Fibroblast of skin of left biceps (primary cell): ENCODE measurements at regions not wholly inside any gene's neighbourhood (a gene's known extent, or its start where the extent isn't known, plus 50 kb on each side); places are given as distances from the start of the nearest gene placed in this dataset.

Experiments
- DNase-seq, 2 experiments: peaks; one replicate each; pipeline ENCODE4 v3.0.0-alpha.2; 2013; ENCODE audit warnings: low read depth in 2 of 2

DNA sequence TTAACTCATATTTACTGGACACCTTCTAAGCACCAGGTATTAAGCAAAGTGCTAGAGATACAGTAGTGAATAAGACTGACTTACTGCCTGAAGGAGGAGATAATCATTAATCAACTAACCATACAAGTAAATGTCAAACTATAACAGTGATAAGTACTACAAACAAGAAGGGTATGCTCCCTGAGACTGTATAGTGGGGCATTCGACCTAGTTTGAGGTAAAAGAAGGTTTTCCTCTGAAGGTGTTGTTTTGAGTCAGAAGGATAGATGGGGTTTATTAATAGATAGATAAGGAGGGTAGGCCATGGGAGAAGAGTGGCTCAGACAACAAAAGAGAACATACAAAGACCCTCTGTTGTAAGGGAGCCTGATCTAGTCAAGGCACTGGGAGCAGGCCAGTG, 105.4 kb downstream of the DDIT4L start:
- DNase-seq = no peak

DNA sequence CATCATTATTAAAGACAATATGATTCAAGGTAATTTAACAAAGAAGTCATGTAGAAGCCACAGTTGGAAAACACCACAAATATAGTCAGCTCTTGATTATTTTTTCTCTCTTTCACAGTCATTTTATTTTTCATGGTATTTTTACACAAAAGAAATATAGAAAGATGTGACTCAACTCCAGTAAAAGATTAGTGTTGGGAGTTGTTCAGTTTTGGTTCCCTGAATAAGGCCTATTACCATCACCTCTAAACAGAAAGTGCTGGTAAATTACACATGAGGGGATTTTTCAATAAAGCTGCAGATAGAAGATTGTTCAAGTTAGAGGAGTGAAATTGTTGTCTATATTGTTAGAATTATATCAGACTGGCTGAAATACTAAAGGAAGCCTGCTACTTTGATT, 107.0 kb downstream of the DDIT4L start:
- DNase-seq = no peak

DNA sequence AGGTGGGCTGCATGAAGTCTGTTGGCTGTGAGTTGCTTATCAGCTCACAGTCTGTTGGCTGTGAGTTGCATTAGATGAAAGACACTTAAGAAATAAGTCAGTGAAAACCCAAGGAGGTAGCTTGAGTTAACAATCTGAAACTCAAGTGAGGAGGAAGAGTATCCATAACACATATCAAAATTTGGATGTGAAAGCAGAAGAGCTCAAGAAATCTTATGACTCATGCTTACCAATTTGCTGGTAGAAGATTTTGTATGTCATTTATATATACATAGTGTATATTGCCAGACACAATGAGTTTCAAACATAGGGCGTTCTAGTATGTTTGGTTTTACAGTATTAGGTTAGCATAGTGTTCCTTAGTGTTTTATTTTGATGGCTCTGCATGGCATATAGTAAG, 107.4 kb downstream of the DDIT4L start:
- no peak for DNase-seq

- no peak for DNase-seq
These were observed 108.8 kb downstream of the DDIT4L start for GRCh38 chr4:100081491-100081890.

DNA sequence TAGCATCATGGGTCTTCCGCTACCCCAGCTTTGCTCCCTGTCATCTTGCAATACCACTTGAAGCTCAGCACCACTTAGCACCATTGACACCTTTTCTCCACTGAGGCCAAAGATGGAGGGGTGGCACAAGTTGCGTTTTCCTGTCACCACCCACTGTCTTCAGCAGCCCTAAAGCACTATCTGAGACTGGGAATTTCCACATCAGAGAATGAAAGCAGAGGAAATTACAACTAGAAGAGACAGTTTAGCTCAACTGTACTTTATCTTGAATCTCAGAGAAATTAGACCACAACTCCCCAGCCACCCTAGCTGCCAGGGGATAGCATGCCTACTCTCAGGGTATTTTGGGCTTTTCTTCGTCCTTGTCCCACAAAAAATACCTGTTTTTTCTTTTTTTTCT, 111.0 kb downstream of the DDIT4L start:
- no peak for DNase-seq

DNA sequence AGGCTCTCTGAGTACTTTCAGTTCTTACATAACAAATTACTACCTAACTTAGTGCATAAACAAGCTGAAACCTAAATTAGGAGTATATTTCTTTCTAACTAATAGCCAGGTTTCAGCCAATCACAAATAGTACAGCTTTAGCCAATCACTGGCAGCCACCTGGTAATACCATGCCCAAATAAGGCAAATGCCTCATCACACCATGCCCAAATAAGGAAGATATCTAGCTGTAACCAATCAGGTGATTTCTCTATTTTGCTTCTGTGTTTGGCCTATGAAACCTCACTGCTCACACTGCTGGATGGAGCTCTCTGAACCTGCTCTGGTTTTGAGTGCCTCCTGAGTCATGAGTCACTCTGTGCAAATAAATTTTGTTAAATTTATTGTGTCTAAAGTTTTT, 113.5 kb downstream of the DDIT4L start:
- DNase-seq = no peak

- DNase-seq = no peak
These were observed 114.6 kb downstream of the DDIT4L start for GRCh38 chr4:100075486-100076270.

DNA sequence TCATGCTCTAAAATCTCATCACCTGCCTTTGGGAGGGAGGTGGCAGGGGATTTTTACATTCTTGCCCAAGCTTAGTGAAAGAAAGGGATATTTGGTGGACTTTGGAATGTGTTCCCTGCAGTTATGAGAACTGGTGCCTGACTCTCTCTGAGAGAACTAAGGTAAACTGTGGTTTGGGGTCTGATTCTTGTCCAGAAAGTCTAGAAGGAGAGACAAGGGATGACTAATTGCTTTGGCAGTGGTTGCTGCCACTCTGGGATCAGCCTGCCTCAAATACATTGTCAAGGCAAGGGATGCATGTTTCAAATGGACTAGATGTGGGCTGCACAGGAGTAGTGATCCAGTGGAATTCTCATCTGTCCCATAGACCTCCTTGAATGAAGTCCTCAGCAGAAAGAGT, 115.2 kb downstream of the DDIT4L start:
- DNase-seq = no peak

DNA sequence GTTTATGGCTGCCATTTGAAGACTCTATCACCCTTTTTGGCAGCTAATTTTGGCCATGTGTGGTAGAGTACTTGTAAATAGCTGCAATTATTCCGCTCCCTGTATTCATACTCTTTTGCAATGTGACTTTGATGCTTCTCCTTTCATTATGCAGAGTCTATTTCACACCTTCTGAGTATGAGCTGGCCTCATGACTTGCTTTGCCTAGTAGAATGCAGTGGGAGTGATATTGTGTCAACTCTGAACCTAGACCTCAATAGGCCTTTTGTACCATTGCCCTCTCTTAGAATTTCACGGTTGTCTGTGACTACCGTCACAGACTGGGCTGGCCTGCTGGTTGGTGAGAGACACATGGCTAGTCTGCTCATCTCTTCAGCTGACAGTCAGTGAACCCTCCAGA, 118.8 kb downstream of the DDIT4L start:
- DNase-seq = no peak

- no peak for DNase-seq
These were observed 119.4 kb downstream of the DDIT4L start for GRCh38 chr4:100070868-100071267.

DNA sequence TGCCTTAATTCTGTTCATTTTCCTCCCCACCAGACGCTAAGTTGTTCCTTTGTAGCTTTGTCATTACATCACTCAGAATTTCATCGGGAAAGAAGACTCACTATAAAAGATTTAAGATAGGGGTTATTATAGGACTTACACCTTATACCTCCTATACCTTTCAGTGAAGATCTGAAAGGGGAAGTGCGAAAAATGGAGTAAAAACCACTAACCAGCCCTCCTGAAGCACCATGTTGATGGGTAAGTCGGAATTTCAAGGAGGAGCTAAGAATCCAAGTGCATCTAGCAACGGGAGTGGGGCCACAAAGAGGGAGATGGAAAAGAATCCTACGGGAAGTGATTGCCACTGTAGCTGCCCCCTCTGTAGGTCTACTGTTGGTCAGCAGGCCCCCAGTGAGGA, 119.1 kb upstream of the H2AZ1 start:
- no peak for DNase-seq

DNA sequence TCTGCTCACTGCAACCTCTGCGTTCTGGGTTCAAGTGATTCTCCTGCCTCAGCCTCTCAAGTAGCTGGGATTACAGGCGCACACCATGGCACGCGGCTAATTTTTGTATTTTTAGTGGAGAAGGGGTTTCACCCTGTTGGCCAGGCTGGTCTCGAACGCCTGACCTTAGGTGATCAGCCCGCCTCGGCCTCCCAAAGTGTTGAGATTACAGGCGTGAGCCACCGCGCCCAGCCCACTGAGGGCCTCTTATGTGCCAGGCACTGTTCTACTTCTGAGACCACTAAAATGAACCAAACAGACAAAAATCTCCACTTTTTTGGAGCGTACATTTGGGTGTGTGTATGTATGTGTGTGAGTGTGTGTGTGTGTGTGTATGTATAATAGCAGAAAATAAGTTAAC, 117.2 kb upstream of the H2AZ1 start:
- DNase-seq = no peak

- DNase-seq = no peak
These were observed 113.3 kb upstream of the H2AZ1 start for GRCh38 chr4:100063355-100063754.

GRCh38 chr4:100062921-100063320, 112.8 kb upstream of the H2AZ1 start:
- no peak for DNase-seq

GRCh38 chr4:100061835-100062234, 111.8 kb upstream of the H2AZ1 start:
- DNase-seq = no peak

GRCh38 chr4:100060765-100061416, 110.8 kb upstream of the H2AZ1 start:
- no peak for DNase-seq

DNA sequence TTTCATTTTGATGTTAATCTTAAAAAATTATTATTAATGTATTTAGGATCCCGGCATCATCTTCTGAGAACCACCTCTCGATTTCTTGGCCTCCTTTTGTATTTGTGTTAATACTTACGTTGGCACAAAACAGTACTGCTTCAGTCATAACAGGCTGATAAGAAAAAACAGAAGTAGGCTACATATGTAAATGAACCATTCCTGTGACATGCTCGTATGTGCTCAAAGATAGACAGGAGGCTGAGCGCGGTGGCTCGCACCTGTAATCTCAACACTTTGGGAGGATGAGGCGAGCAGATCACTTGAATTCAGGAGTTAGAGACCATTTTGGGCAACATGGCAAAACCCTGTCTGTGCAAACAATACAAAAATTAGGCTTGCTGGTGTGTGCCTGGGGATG, 109.4 kb upstream of the H2AZ1 start:
- DNase-seq = no peak

- no peak for DNase-seq
These were observed 106.6 kb upstream of the H2AZ1 start for GRCh38 chr4:100056701-100057100.

- no peak for DNase-seq
These were observed 104.0 kb upstream of the H2AZ1 start for GRCh38 chr4:100054071-100054470.

GRCh38 chr4:100049872-100050271, 99.8 kb upstream of the H2AZ1 start:
- no peak for DNase-seq

DNA sequence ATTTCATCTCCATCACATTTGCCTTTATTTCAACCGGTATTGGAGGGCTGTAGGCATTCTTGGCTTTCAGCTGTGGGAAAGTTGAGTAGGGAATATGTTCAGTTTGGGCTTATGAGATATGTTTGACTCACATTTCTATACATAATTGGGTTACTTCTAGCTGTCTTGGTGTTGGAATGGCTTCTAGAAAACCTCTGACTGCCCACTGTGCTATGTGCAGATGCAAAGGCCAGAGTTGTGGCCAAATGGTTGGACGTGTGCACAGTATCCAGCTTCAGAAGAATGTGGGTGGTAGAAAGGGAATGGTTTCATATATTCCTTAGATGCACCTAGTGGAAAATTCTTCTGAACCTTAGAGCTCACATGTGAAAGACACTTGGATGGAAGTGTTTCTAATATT, 92.6 kb upstream of the H2AZ1 start:
- DNase-seq = no peak

- no peak for DNase-seq
These were observed 92.2 kb upstream of the H2AZ1 start for GRCh38 chr4:100042235-100042634.

DNA sequence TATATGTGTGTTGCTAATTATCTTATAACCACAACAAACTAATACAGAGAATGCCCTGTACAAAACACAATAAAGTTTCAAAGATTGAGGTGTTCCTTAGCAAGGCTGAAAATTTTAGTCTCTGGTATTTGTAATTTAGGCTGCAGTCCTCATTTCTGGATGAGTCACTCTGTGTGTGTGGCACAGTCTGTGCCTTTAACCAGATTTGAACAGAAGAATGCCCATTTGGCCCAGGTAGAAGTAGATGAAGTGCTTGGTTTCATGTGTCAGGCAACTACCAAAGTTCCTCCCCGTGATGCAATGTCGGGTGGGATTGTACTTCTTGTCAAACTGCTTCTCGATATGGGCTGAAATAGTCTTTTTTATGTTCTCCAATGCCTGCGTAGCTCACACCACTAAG, 91.6 kb upstream of the H2AZ1 start:
- no peak for DNase-seq
